Keratinocyte (primary cell): ENCODE measurements at regions not wholly inside any gene's neighbourhood (a gene's known extent, or its start where the extent isn't known, plus 50 kb on each side); places are given as distances from the start of the nearest gene placed in this dataset.

ENCODE experiments used
- DNase-seq: peaks from one replicate; pipeline ENCODE4 v3.0.0-alpha.2; 2011; ENCODE audit warnings: low read depth, missing footprints, low spot score
- FAIRE-seq: peaks from 2 replicates; lab custom pipeline; 2011; peaks lifted over from hg19 to GRCh38; lab: Jason Lieb, UNC
- H2AFZ ChIP-seq: 2 replicates; pipeline ENCODE4 v1.6.0; 2012; ENCODE audit warnings: low read length, control low read depth, inconsistent platforms; ENCODE audit not compliant: control insufficient read depth
- H3K27ac ChIP-seq: 2 replicates; pipeline ENCODE4 v1.5.1; 2011; ENCODE audit warnings: low read length; ENCODE audit not compliant: control insufficient read depth, insufficient read depth
- H3K27me3 ChIP-seq: 3 replicates; pipeline ENCODE4 v1.6.0; 2011; ENCODE audit warnings: low read length; ENCODE audit not compliant: control insufficient read depth, insufficient read depth; ENCODE audit errors: extremely low read depth
- H3K36me3 ChIP-seq, 2 experiments: 2 replicates in 1 of 2; 3 replicates in 1 of 2; pipeline ENCODE4 v1.5.1; 2011; ENCODE audit warnings: low read length in 2 of 2, mild to moderate bottlenecking in 1 of 2; ENCODE audit not compliant: control insufficient read depth in 2 of 2, insufficient read depth in 2 of 2; ENCODE audit errors: extremely low read depth in 1 of 2
- H3K4me1 ChIP-seq: 3 replicates; pipeline ENCODE4 v1.5.1; 2011; ENCODE audit warnings: low read length; ENCODE audit not compliant: control insufficient read depth, insufficient read depth; ENCODE audit errors: extremely low read depth
- H3K4me2 ChIP-seq: 3 replicates; pipeline ENCODE4 v1.6.0; 2011; ENCODE audit warnings: low read depth, low read length; ENCODE audit not compliant: control insufficient read depth, insufficient read depth; ENCODE audit errors: extremely low read depth
- H3K4me3 ChIP-seq, 3 experiments: fragments of 200-600 bp in 1 of 3; sonication (generic) in 1 of 3; 2 replicates in 2 of 3; 3 replicates in 1 of 3; pipeline ENCODE4 v1.5.1; 2011 to 2016; ENCODE audit warnings: low read length in 3 of 3, mild to moderate bottlenecking in 3 of 3, control low read depth in 2 of 3, inconsistent platforms in 1 of 3, low read depth in 1 of 3, mixed read lengths in 1 of 3, mixed run types in 1 of 3, moderate library complexity in 1 of 3; ENCODE audit not compliant: control insufficient read depth in 2 of 3, insufficient read depth in 2 of 3; ENCODE audit errors: extremely low read depth in 1 of 3
- H3K79me2 ChIP-seq: 2 replicates; pipeline ENCODE4 v1.6.0; 2012; ENCODE audit warnings: low read length; ENCODE audit not compliant: control insufficient read depth, insufficient read depth
- H3K9ac ChIP-seq: 3 replicates; pipeline ENCODE4 v1.6.0; 2011; ENCODE audit warnings: low read length; ENCODE audit not compliant: control insufficient read depth, insufficient read depth; ENCODE audit errors: extremely low read depth
- H3K9me1 ChIP-seq: 3 replicates; pipeline ENCODE4 v1.6.0; 2011; ENCODE audit warnings: low read length; ENCODE audit not compliant: control insufficient read depth, insufficient read depth; ENCODE audit errors: extremely low read depth
- H3K9me3 ChIP-seq: 2 replicates; pipeline ENCODE4 v1.5.1; 2012; ENCODE audit warnings: low read depth, low read length; ENCODE audit not compliant: control insufficient read depth
- H4K20me1 ChIP-seq: 3 replicates; pipeline ENCODE4 v1.6.0; 2011; ENCODE audit warnings: low read length; ENCODE audit not compliant: control insufficient read depth, insufficient read depth; ENCODE audit errors: extremely low read depth
- EZH2 ChIP-seq: IDR thresholded peaks from one replicate; pipeline ENCODE4 v1.6.1; 2012; ENCODE audit warnings: inconsistent platforms, mild to moderate bottlenecking, low read length, moderate library complexity
- dilution Hi-C: fragments of 300-500 bp; cut with MboI; formaldehyde crosslinking; loops from one replicate; pipeline ENCODE4 v1.7.0; 2020; ENCODE audit warnings: low sequenced_read_pairs; ENCODE audit not compliant: extremely low pct_ligation_motif_present
- TF ChIP-seq, protein P1 (sequence below), 3 experiments: IDR thresholded peaks in 1 of 3; conservative IDR thresholded peaks in 1 of 3; optimal IDR thresholded peaks in 1 of 3; 2 replicates in 2 of 3; 3 replicates in 1 of 3; pipeline versions ENCODE3 to v1.5.1; 2011; ENCODE audit warnings: low read length in 3 of 3, mild to moderate bottlenecking in 3 of 3, moderate library complexity in 2 of 3, control low read depth in 1 of 3, inconsistent platforms in 1 of 3; ENCODE audit not compliant: insufficient read depth in 2 of 3; ENCODE audit errors: extremely low read depth in 1 of 3

DNA sequence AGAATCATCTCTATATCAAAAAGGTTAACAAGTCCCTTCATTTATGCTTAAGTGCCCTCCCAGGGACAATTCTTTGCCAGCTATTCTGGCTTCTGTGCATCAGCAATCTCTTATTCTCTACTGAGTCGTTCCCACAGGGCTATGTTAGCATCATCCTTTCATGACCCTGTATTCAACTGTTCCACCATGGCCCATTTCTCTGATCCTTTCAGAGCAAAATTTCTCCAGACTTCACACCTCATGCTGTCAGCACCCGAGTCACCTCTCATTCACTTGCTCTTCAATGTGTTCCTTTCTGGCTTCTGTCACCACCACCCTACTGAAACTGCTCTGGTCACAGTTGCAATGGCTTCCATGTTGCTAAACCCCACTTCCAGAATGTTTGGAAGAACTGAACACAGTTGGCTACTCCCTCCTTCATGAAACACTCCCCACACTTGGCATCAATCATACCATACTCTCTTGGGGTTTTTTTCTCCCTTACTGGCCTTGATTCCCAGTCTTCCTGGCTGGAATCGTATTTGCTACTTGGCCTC lies 159.5 kb upstream of the HMGA2 start:
- dilution Hi-C loops = no loop called here
- DNase-seq (no peak), FAIRE-seq (no peak)
- H3K27ac ChIP-seq = no peak overlapping the region
- no peak overlapping the region for H3K4me2 ChIP-seq
- no peak overlapping the region for H3K4me3 ChIP-seq
- H3K4me1 ChIP-seq = peaks cover 18% of the 10 kb centered on the region
- TF ChIP-seq EZH2 = no peak
- TF ChIP-seq, protein P1, sequence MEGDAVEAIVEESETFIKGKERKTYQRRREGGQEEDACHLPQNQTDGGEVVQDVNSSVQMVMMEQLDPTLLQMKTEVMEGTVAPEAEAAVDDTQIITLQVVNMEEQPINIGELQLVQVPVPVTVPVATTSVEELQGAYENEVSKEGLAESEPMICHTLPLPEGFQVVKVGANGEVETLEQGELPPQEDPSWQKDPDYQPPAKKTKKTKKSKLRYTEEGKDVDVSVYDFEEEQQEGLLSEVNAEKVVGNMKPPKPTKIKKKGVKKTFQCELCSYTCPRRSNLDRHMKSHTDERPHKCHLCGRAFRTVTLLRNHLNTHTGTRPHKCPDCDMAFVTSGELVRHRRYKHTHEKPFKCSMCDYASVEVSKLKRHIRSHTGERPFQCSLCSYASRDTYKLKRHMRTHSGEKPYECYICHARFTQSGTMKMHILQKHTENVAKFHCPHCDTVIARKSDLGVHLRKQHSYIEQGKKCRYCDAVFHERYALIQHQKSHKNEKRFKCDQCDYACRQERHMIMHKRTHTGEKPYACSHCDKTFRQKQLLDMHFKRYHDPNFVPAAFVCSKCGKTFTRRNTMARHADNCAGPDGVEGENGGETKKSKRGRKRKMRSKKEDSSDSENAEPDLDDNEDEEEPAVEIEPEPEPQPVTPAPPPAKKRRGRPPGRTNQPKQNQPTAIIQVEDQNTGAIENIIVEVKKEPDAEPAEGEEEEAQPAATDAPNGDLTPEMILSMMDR (optimal IDR thresholded peaks at IDR 0.05 in 1 of 3, IDR thresholded peaks at IDR 0.05 in 1 of 3, conservative IDR thresholded peaks at IDR 0.05 in 1 of 3; ENCODE audit: extremely low read depth in 1 of 3, insufficient read depth in 2 of 3, low read length in 3 of 3) = no peak
- H2AFZ ChIP-seq = no peak overlapping the region
- H3K27me3 ChIP-seq = no peaks in the 10 kb centered on the region
- no peaks in the 10 kb centered on the region for H3K36me3 ChIP-seq
- H4K20me1 ChIP-seq = no peaks in the 10 kb centered on the region
- H3K79me2 ChIP-seq = no peaks in the 10 kb centered on the region
- H3K9ac ChIP-seq = no peak overlapping the region
- peaks cover 3% of the 10 kb centered on the region for H3K9me3 ChIP-seq
- H3K9me1 ChIP-seq = no peaks in the 10 kb centered on the region

DNA sequence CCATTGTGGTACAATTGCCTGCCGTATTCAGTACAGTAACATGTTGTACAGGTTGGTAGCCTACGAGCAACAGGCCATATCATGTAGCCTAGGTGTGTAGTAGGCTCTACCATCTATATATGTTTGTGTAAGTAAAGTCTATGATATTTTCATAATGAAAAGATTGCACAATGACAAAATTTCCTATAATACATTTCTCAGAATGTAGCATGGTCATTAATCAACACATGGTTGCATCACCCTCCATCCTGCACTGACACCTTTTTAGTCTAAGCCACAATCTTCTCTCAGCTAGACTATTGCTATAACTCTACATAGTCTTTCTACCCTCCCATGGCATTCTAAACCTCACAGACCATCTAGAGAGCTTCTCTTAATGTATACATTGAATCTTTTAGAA lies 158.5 kb upstream of the HMGA2 start:
- TF ChIP-seq, protein P1 (optimal IDR thresholded peaks at IDR 0.05 in 1 of 3, IDR thresholded peaks at IDR 0.05 in 1 of 3, conservative IDR thresholded peaks at IDR 0.05 in 1 of 3; ENCODE audit: extremely low read depth in 1 of 3, insufficient read depth in 2 of 3, low read length in 3 of 3) = no peak
- no peak for TF ChIP-seq EZH2
- Histone ChIP-seq H3K4me3 (no peak overlapping the region), H3K9ac (no peak overlapping the region), H3K4me2 (no peak overlapping the region), H3K9me1 (no peaks in the 10 kb centered on the region), H3K27me3 (no peaks in the 10 kb centered on the region), H3K9me3 (peaks cover 3% of the 10 kb centered on the region), H3K79me2 (no peaks in the 10 kb centered on the region), H2AFZ (no peak overlapping the region), H3K4me1 (peaks cover 28% of the 10 kb centered on the region), H3K27ac (no peak overlapping the region), H3K36me3 (no peaks in the 10 kb centered on the region), H4K20me1 (no peaks in the 10 kb centered on the region)
- FAIRE-seq = no peak
- dilution Hi-C loops = no loop called here
- no peak for DNase-seq
